ENCODE measurements at regions not wholly inside any gene's neighbourhood (a gene's known extent, or its start where the extent isn't known, plus 50 kb on each side); places are given as distances from the start of the nearest gene placed in this dataset.

- no peak for TF ChIP-seq CTCF (IDR thresholded peaks at IDR 0.05)
- TF ChIP-seq POLR2AphosphoS5 (IDR thresholded peaks at IDR 0.05): no peak
- TF ChIP-seq POLR2A (IDR thresholded peaks at IDR 0.05): no peak
- no peak for TF ChIP-seq EP300 (IDR thresholded peaks at IDR 0.05)
Observed at GRCh38 chr5:74413403-74414048, 227.0 kb downstream of the ENC1 start.
